ENCODE measurements at regions not wholly inside any gene's neighbourhood (a gene's known extent, or its start where the extent isn't known, plus 50 kb on each side); places are given as distances from the start of the nearest gene placed in this dataset.

DNA sequence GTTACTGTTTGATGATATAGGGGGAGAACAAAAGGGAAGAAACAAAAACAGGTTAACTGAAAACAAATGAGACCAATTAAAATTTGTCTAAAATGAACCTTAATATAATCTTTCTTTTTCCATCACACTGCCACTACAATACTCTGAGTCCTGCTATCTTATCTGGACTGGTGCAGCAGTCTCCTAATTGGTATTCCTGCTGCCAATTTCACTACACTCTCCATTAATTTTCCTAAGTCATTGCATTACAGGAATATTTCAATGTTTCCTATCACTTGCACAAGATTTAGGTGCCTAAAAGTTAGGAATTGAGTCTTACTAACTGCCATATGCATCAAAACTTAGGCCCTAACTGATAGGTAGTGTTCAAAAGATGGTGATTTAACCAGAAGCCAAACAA lies 884.9 kb upstream of the MGAT4C start:
- no peak for DNase-seq (ENCODE audit: extremely low read depth, low read depth)
- no peak overlapping the region for H3K4me3 ChIP-seq (replicated peaks; ENCODE audit: low read depth, low read length)
- no peak for TF ChIP-seq CTCF (IDR thresholded peaks at IDR 0.05; ENCODE audit: low read depth, low read length, missing control alignments)

GRCh38 chr12:87140262-87140661 lies 884.1 kb upstream of the MGAT4C start:
- no peak for TF ChIP-seq CTCF (IDR thresholded peaks at IDR 0.05; ENCODE audit: low read depth, low read length, missing control alignments)
- DNase-seq (ENCODE audit: extremely low read depth, low read depth) = no peak
- no peak overlapping the region for H3K4me3 ChIP-seq (replicated peaks; ENCODE audit: low read depth, low read length)

GRCh38 chr12:87137220-87137619 lies 881.0 kb upstream of the MGAT4C start:
- DNase-seq (ENCODE audit: extremely low read depth, low read depth) = no peak
- TF ChIP-seq CTCF (IDR thresholded peaks at IDR 0.05; ENCODE audit: low read depth, low read length, missing control alignments) = no peak
- H3K4me3 ChIP-seq (replicated peaks; ENCODE audit: low read depth, low read length) = no peak overlapping the region

DNA sequence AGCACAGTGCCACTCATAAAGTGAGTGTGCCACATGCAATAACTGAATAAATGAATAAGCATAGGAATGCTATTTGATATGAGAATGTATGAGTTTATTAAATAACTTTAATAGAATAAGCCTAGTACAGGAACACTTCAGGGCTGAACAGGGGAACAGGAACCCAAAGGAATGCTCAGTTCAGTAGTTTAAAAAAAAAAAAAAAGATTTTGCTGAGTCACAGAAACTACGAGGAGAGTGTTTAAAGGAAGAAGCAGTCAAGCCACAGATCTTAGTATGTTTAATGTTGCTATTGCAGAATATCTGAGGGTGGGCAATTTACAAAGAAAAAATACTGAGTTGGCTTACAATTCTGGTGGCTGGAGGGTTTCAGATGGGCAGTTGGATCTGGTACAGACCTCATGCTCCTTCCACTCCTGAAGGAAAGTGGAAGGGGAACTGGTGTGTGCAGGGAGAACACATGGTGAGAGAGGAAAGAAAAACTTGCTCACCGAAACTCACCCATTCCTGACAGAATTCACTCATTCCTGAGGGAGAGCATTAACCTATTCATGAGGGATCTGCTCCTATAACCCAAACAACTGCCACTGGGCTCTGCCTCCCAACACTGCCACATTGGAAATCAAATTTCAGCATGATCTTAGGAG lies 880.3 kb upstream of the MGAT4C start:
- H3K4me3 ChIP-seq (replicated peaks; ENCODE audit: low read depth, low read length) = no peak overlapping the region
- no peak for DNase-seq (ENCODE audit: extremely low read depth, low read depth)

DNA sequence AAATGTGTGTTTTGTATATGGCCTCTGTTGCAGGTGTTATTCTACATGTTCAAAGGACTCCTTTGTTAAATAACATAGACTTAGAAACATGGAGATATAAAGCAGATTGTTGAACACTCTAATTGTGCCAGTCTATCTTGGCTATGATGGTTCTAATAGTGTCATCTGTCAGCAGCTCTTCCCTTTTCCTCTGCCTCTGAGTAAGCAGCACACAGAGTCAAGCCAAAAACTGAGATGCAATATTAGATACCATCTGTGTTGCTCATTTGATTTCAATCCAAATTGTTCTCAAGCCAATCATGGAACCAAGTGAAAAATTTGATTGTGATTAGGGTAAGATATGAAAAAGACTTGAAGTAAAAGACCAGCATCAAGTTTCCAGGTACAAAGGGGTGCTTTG lies 871.1 kb upstream of the MGAT4C start:
- TF ChIP-seq CTCF (IDR thresholded peaks at IDR 0.05; ENCODE audit: low read depth, low read length, missing control alignments) = no peak
- H3K4me3 ChIP-seq (replicated peaks; ENCODE audit: low read depth, low read length) = no peak overlapping the region
- no peak for DNase-seq (ENCODE audit: extremely low read depth, low read depth)

More for the DNA sequence above, 880.3 kb upstream of the MGAT4C start:
- no peak for TF ChIP-seq CTCF (IDR thresholded peaks at IDR 0.05; ENCODE audit: low read depth, low read length, missing control alignments)

DNA sequence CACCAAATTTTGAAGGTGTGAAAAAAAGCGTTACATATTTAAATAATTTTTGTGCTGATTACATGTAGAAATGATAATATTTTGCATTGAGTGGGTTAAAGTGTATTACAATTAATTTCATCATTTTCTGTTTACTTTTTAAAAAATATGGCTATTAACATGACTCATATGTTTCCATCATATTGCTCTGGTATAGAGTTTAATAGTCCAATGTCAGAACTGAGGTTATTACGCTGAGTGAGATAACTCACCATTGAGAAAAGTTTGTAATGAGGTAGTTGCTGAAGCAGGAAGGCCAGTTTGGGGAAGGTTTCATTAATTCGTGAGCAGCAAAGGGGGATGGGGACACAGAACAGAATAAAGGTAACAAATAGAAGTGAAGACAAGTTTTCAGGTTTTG lies 865.7 kb upstream of the MGAT4C start:
- no peak for DNase-seq (ENCODE audit: extremely low read depth, low read depth)
- H3K4me3 ChIP-seq (replicated peaks; ENCODE audit: low read depth, low read length) = no peak overlapping the region
- TF ChIP-seq CTCF (IDR thresholded peaks at IDR 0.05; ENCODE audit: low read depth, low read length, missing control alignments) = no peak

- H3K4me3 ChIP-seq (replicated peaks; ENCODE audit: low read depth, low read length) = no peak overlapping the region
- TF ChIP-seq CTCF (IDR thresholded peaks at IDR 0.05; ENCODE audit: low read depth, low read length, missing control alignments) = no peak
- no peak for DNase-seq (ENCODE audit: extremely low read depth, low read depth)
Measured at GRCh38 chr12:87120440-87120839, 864.2 kb upstream of the MGAT4C start.

Measured in HFF-Myc (cell line).